HEK293T (cell line): ENCODE measurements at regions not wholly inside any gene's neighbourhood (a gene's known extent, or its start where the extent isn't known, plus 50 kb on each side); places are given as distances from the start of the nearest gene placed in this dataset.

Experiments used
- CTCF ChIA-PET: fragments of 350-600 bp; formaldehyde crosslinking; extraction: SDS; loops from one replicate; lab custom pipeline; 2021; ENCODE audit warnings: antibody characterized with exemption, inconsistent platforms; lab: Yijun Ruan, JAX
- POLR2A ChIA-PET: fragments of 350-600 bp; formaldehyde crosslinking; extraction: SDS; loops from one replicate; lab custom pipeline; 2020; ENCODE audit warnings: antibody characterized with exemption, inconsistent platforms; lab: Yijun Ruan, JAX
- DNase-seq: peaks from one replicate; pipeline ENCODE4 v3.0.0; 2012; ENCODE audit warnings: mixed read lengths; ENCODE audit errors: extremely low spot score
- ARNT ChIP-seq: fragments of 450-650 bp; IDR thresholded peaks from 2 replicates; pipeline ENCODE4 v1.6.1; 2017; ENCODE audit warnings: mild to moderate bottlenecking
- BHLHE40 ChIP-seq: fragments of 450-650 bp; IDR thresholded peaks from 2 replicates; pipeline ENCODE4 v1.6.1; 2016; ENCODE audit warnings: mild to moderate bottlenecking, moderate library complexity, borderline replicate concordance
- CTBP1 ChIP-seq: fragments of 450-650 bp; IDR thresholded peaks from 2 replicates; pipeline ENCODE4 v1.6.1; 2016; ENCODE audit warnings: borderline replicate concordance
- ELF4 ChIP-seq: fragments of 450-650 bp; IDR thresholded peaks from 2 replicates; pipeline ENCODE4 v1.6.1; 2017; ENCODE audit warnings: antibody characterized with exemption
- FOXA1 ChIP-seq: fragments of 450-650 bp; IDR thresholded peaks from 2 replicates; pipeline ENCODE4 v1.6.1; 2016; ENCODE audit warnings: mild to moderate bottlenecking
- FOXK2 ChIP-seq: fragments of 450-650 bp; IDR thresholded peaks from 2 replicates; pipeline ENCODE4 v1.6.1; 2016; ENCODE audit warnings: mild to moderate bottlenecking
- FOXM1 ChIP-seq: fragments of 450-650 bp; IDR thresholded peaks from 2 replicates; pipeline ENCODE4 v1.6.1; 2017; ENCODE audit warnings: mild to moderate bottlenecking, borderline replicate concordance
- HDGF ChIP-seq: fragments of 450-650 bp; IDR thresholded peaks from 2 replicates; pipeline ENCODE4 v1.6.1; 2017; ENCODE audit warnings: antibody characterized with exemption, borderline replicate concordance
- L3MBTL2 ChIP-seq: fragments of 450-650 bp; conservative IDR thresholded peaks from 2 replicates; pipeline ENCODE4 v1.6.1; 2016; ENCODE audit warnings: mild to moderate bottlenecking
- LEF1 ChIP-seq: fragments of 450-650 bp; IDR thresholded peaks from 2 replicates; pipeline ENCODE4 v1.6.1; 2017; ENCODE audit warnings: mild to moderate bottlenecking, borderline replicate concordance
- NFRKB ChIP-seq: fragments of 450-650 bp; IDR thresholded peaks from 2 replicates; pipeline ENCODE4 v1.6.1; 2016; ENCODE audit warnings: mild to moderate bottlenecking, moderate library complexity
- SP1 ChIP-seq: fragments of 450-650 bp; IDR thresholded peaks from 2 replicates; pipeline ENCODE4 v1.6.1; 2017
- SUZ12 ChIP-seq: fragments of 450-650 bp; IDR thresholded peaks from 2 replicates; pipeline ENCODE4 v1.6.1; 2016; ENCODE audit warnings: mild to moderate bottlenecking
- TARDBP ChIP-seq: fragments of 450-650 bp; IDR thresholded peaks from 2 replicates; pipeline ENCODE4 v1.6.1; 2016
- ZNF384 ChIP-seq: fragments of 450-650 bp; IDR thresholded peaks from 2 replicates; pipeline ENCODE4 v1.6.1; 2016
- TF ChIP-seq, protein P1 (sequence below): fragments of 450-650 bp; IDR thresholded peaks from 2 replicates; pipeline ENCODE4 v1.6.1; 2016

DNA sequence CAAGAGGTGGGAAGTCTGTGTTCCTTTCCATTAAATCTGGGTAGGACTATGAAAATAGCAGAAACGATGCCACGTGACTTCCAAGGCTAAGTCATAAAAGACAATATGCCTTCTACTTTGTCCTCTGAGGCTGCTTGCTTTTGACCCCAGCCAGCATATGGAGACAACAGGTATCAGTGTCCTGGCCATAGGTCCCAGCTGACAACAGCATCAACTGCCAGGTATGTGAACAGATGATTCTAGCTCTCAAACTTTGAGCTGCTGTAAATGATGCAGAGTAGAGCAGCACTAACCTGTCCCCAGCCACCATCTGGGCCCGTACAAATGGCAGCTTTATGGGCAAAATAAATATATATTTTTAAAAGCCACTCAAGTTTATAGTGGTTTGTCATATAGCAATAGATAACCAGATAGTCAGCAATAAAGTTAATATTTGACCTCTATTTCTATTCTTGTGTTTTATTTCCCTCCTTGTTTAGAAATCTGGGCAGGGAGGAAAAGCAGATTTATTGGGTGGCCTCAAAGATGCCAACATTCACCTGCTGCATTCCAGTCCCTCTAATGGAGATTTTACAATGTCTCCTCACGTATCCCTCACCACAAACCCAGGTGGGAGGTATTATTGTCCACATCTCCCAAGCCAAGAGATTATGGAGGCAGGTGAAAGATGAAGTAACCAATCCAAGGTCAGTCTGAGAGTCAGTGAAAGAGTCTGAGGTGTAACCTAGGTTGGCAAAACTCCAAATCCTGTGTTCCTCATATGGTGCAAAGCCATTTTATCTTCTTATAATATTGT, 209.6 kb upstream of the LARGE1 start:
- no peak for DNase-seq
- CTCF ChIA-PET, result no interaction called here
- TF ChIP-seq SP1 (no peak), ZNF384 (no peak), FOXM1 (no peak), ELF4 (no peak), SUZ12 (no peak), TARDBP (no peak), NFRKB (no peak)
- TF ChIP-seq, protein P1, sequence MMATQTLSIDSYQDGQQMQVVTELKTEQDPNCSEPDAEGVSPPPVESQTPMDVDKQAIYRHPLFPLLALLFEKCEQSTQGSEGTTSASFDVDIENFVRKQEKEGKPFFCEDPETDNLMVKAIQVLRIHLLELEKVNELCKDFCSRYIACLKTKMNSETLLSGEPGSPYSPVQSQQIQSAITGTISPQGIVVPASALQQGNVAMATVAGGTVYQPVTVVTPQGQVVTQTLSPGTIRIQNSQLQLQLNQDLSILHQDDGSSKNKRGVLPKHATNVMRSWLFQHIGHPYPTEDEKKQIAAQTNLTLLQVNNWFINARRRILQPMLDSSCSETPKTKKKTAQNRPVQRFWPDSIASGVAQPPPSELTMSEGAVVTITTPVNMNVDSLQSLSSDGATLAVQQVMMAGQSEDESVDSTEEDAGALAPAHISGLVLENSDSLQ, result no peak
- POLR2A ChIA-PET, result no interaction called here

DNA sequence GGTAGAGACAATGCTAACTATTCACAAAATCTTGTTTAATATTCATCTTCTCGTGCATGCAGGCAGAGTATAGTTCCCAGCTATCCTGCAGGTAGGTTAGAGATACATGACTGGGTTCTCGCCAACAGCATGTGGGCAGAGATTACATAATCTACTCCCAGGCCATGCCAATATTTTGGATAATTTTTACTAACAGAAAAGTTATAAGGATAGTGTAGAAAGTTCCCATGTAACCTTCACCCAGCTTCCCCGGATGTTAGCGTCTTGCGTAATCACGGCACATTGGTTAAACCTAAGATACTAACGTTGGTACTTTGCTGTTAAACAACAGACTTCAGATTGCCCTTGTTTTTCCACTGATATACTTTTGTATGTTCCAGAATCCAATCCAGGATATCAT, 215.5 kb upstream of the LARGE1 start:
- DNase-seq, result no peak
- POLR2A ChIA-PET, result no interaction called here
- CTCF ChIA-PET, result no interaction called here
- no peak for TF ChIP-seq NFRKB
- no peak for TF ChIP-seq FOXA1
- no peak for TF ChIP-seq FOXM1
- TF ChIP-seq LEF1, result no peak
- TF ChIP-seq SUZ12, result no peak
- TF ChIP-seq, protein P1, result no peak
- TF ChIP-seq HDGF, result no peak
- TF ChIP-seq L3MBTL2, result no peak
- no peak for TF ChIP-seq BHLHE40
- no peak for TF ChIP-seq ZNF384
- no peak for TF ChIP-seq FOXK2
- TF ChIP-seq SP1, result no peak
- no peak for TF ChIP-seq ARNT
- no peak for TF ChIP-seq ELF4
- no peak for TF ChIP-seq TARDBP

DNA sequence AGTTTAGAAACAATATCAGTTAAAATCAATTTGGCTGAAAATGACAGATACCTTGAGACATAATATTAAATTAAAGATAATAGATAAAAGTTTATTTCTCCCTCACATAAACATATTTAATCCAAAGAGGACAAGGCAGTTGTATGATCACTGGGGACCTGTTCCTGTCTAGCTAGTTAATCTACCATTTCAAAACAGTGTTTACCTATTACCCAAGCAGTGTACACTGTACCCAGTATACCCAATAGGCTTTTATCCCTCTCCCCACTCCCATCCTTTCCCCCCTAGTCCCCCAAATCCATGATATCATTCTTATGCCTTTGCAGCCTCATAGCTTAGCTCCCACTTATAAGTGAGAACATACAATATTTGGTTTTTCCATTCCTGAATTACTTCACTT, 229.7 kb upstream of the LARGE1 start:
- no peak for TF ChIP-seq TARDBP
- no peak for TF ChIP-seq ZNF384
- POLR2A ChIA-PET, result no interaction called here
- CTCF ChIA-PET, result no interaction called here
- no peak for DNase-seq

DNA sequence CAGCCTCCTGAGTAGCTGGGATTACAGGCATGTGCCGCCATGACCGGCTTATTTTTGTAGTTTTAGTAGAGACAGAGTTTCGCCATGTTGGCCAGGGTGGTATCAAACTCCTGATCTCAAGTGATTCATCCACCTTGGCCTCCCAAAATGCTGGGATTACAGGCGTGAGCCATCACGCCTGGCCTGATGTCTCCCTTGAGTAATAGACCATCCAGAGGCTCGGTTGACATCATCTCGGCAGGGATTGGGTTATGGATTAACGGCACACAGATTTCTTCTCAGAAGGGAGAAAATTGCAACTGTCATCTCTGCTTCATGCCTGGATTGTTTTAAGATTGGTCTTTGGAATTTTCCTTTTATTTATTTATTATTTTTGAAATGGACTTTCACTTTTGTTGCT, 239.2 kb upstream of the LARGE1 start:
- no peak for TF ChIP-seq HDGF
- no peak for DNase-seq
- POLR2A ChIA-PET, result no interaction called here
- CTCF ChIA-PET, result no interaction called here

DNA sequence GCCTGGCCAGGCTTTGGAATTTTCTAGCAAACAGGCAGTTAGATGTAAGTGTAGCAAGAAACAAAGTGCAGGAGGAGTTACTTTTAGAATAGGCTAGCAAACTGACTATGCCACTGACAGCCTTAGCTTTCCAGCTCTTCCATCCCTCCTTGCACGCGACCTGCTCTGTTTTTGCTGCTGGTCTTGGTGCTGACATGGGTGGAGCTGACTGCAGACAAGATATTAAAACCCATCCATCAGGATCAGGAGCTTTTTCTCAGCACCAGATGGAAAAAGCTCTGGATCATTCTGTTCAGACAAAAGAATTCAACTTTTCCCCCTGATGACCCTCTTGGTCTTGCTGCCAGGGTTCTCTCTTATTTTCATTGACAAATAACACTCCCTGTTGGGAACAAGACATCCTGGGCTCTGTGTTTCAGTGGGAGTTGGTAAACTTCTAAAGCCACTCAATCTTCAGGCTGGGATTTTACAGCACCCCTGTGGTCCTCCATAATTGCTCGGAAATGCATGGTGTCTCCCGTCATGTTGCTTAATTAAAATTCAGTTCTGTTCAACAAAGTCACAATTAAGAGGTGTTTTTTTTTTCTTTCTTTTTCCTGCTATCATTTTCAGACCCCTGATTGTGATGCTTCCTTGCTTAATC, 240.0 kb upstream of the LARGE1 start:
- DNase-seq, result no peak
- TF ChIP-seq SP1, result no peak
- POLR2A ChIA-PET, result no interaction called here
- CTCF ChIA-PET, result no interaction called here

DNA sequence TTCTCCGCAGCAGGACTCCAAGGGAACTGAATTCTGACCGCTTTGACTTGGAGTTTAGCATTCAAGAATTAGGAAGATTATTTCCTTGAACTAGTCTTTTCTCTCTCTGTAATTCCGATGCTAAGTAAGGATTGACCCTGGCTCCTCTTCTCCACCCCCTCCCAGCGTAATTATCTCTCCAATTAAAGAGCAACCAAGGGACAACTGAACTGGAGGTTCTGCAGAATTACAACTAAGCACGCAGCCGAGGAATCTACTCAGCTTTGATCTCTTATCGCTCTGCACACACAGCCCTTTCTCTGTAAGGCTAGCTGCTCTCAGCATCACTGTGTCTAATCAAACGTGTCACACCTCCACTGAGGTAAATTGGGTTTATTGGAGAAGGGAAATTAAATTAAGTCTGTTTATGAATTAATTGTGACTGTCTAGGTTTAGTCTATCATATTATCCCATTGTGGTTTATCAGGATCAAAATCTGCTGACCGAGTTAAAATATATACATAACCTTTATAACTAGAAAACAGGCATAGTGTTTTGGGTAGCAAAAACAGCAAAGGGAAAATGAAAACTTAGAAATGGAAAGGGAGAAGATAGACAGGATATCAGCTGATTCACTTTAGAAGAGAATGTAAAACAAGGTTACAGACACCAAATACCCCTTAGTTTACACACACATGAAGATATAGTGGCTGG, 241.3 kb upstream of the LARGE1 start:
- ChIA-PET POLR2A (no interaction called here), CTCF (no interaction called here)
- no peak for DNase-seq
- TF ChIP-seq HDGF (no peak), FOXK2 (no peak), ELF4 (no peak), FOXM1 (no peak), TARDBP (no peak), SP1 (no peak), CTBP1 (no peak), ARNT (no peak), SUZ12 (no peak), FOXA1 (no peak), L3MBTL2 (no peak), ZNF384 (no peak), BHLHE40 (no peak), NFRKB (no peak), LEF1 (no peak)
- TF ChIP-seq, protein P1, result no peak

DNA sequence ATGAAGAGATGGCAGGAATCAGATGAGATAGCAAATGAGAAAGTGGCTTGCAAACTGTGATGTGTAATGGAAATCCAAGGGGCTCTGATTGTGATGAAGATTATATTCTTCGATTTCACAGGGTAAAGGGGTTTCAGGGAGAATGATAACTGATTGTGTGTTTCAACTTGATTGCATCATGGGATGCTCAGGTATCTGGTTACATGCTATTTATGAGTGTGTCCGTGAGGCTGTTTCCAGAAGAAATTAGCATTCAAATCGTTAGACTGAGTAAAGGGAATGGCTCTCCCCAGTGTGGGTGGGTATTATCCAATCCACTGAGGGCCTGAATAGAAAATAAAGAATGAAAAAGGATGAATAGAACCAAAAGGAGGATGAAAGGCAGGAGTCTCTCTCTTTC, 278.7 kb upstream of the LARGE1 start:
- TF ChIP-seq NFRKB (no peak), CTBP1 (no peak), FOXA1 (no peak), ELF4 (no peak), BHLHE40 (no peak), FOXK2 (no peak), ZNF384 (no peak), SP1 (no peak)
- DNase-seq, result no peak
- CTCF ChIA-PET, result no interaction called here
- POLR2A ChIA-PET, result no interaction called here
